ENCODE measurements at regions not wholly inside any gene's neighbourhood (a gene's known extent, or its start where the extent isn't known, plus 50 kb on each side); places are given as distances from the start of the nearest gene placed in this dataset.

GRCh38 chr2:16405551-16405950 is 260.1 kb downstream of the CYRIA start:
- TF ChIP-seq POLR2A (IDR thresholded peaks at IDR 0.05) = no peak
- TF ChIP-seq, protein P1, sequence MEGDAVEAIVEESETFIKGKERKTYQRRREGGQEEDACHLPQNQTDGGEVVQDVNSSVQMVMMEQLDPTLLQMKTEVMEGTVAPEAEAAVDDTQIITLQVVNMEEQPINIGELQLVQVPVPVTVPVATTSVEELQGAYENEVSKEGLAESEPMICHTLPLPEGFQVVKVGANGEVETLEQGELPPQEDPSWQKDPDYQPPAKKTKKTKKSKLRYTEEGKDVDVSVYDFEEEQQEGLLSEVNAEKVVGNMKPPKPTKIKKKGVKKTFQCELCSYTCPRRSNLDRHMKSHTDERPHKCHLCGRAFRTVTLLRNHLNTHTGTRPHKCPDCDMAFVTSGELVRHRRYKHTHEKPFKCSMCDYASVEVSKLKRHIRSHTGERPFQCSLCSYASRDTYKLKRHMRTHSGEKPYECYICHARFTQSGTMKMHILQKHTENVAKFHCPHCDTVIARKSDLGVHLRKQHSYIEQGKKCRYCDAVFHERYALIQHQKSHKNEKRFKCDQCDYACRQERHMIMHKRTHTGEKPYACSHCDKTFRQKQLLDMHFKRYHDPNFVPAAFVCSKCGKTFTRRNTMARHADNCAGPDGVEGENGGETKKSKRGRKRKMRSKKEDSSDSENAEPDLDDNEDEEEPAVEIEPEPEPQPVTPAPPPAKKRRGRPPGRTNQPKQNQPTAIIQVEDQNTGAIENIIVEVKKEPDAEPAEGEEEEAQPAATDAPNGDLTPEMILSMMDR (IDR thresholded peaks at IDR 0.05) = no peak

All from thyroid gland (tissue), 4 donors.